HepG2 (cell line): ENCODE measurements at regions not wholly inside any gene's neighbourhood (a gene's known extent, or its start where the extent isn't known, plus 50 kb on each side); places are given as distances from the start of the nearest gene placed in this dataset.

ENCODE experiments used
- ATAC-seq: fragments of 200-7000 bp; cut with Tn5 transposase; 3 replicates; pipeline ENCODE4 v1.9.1; 2020; ENCODE audit warnings: mild to moderate bottlenecking, moderate library complexity
- BruUV-seq: library from RNA; stranded (reverse); fragments of 400-500 nt; replicated peaks from 2 replicates; lab custom pipeline; 2021; lab: Mats Ljungman, UMichigan
- CTCF ChIA-PET: fragments of 300-600 bp; formaldehyde crosslinking; extraction: SDS; loops from one replicate; lab custom pipeline; 2021; ENCODE audit warnings: low total read pairs, inconsistent platforms, low intra/inter-chr PET ratio; lab: Yijun Ruan, JAX
- POLR2A ChIA-PET: fragments of 350-600 bp; sonication (Branson Sonifier 250); formaldehyde crosslinking; loops from one replicate; lab custom pipeline; 2020; ENCODE audit warnings: antibody characterized with exemption, inconsistent platforms; lab: Yijun Ruan, JAX
- DNase-seq: peaks from one replicate; pipeline ENCODE4 v3.0.0-alpha.2; 2015; ENCODE audit warnings: low spot score
- FAIRE-seq: peaks from 3 replicates; lab custom pipeline; 2011; peaks lifted over from hg19 to GRCh38; lab: Jason Lieb, UNC
- H2AFZ ChIP-seq: one replicate; pipeline ENCODE4 v1.6.1; 2011; ENCODE audit warnings: low read length, inconsistent platforms
- H3K27ac ChIP-seq: fragments of 300-600 bp; 3 replicates; pipeline ENCODE4 v1.8.0; 2011; ENCODE audit warnings: mixed run types, mild to moderate bottlenecking, mixed read lengths, low read length, inconsistent platforms; ENCODE audit not compliant: insufficient read depth; ENCODE audit errors: extremely low read length
- H3K27me3 ChIP-seq, 2 experiments: fragments of 200-600 bp in 1 of 2; 2 replicates in 1 of 2; 3 replicates in 1 of 2; pipeline versions ENCODE4 v1.6.0 to v1.8.0; 2011; ENCODE audit warnings: low read length in 2 of 2, mild to moderate bottlenecking in 2 of 2, moderate library complexity in 2 of 2, inconsistent platforms in 1 of 2; ENCODE audit not compliant: insufficient read depth in 2 of 2, control insufficient read depth in 1 of 2
- H3K36me3 ChIP-seq, 2 experiments: fragments of 200-600 bp in 1 of 2; replicated peaks in 1 of 2; 2 replicates in 1 of 2; 3 replicates in 1 of 2; pipeline versions ENCODE4 v1.5.1 to v1.8.0; 2011; ENCODE audit warnings: low read length in 2 of 2, inconsistent platforms in 1 of 2; ENCODE audit not compliant: insufficient read depth in 2 of 2, control insufficient read depth in 1 of 2
- H3K4me1 ChIP-seq: 2 replicates; pipeline ENCODE4 v1.5.1; 2012; ENCODE audit warnings: low read length, inconsistent platforms; ENCODE audit not compliant: insufficient read depth
- H3K4me2 ChIP-seq: 2 replicates; pipeline ENCODE4 v1.6.0; 2011; ENCODE audit warnings: low read depth, low read length, inconsistent platforms
- H3K4me3 ChIP-seq, 3 experiments: fragments of 200-600 bp in 1 of 3; sonication (generic), shearing (Covaris generic) in 1 of 3; replicated peaks in 1 of 3; 2 replicates each; pipeline ENCODE4 v1.5.1; 2011 to 2016; ENCODE audit warnings: low read length in 3 of 3, inconsistent platforms in 2 of 3, low read depth in 2 of 3, mild to moderate bottlenecking in 2 of 3, control low read depth in 1 of 3, mixed read lengths in 1 of 3; ENCODE audit not compliant: insufficient read depth in 1 of 3
- H3K79me2 ChIP-seq: one replicate; pipeline ENCODE4 v1.6.1; 2011; ENCODE audit warnings: low read length, inconsistent platforms; ENCODE audit not compliant: insufficient read depth
- H3K9ac ChIP-seq: 2 replicates; pipeline ENCODE4 v1.6.0; 2011; ENCODE audit warnings: mild to moderate bottlenecking, low read depth, low read length, inconsistent platforms; ENCODE audit not compliant: insufficient read depth
- H3K9me3 ChIP-seq: 2 replicates; pipeline ENCODE4 v1.5.1; 2012; ENCODE audit warnings: mild to moderate bottlenecking, low read length
- H4K20me1 ChIP-seq: 2 replicates; pipeline ENCODE4 v1.6.0; 2011; ENCODE audit warnings: inconsistent platforms, mild to moderate bottlenecking, low read length, moderate library complexity; ENCODE audit not compliant: insufficient read depth
- ARNT2 ChIP-seq: sonication (generic); formaldehyde crosslinking; IDR thresholded peaks from 2 replicates; pipeline ENCODE4 v1.8.0; 2022; ENCODE audit warnings: mild to moderate bottlenecking, low read depth, missing genetic modification reagents, moderate library complexity
- CEBPB ChIP-seq: IDR thresholded peaks from 2 replicates; pipeline ENCODE4 v1.6.1; 2011; ENCODE audit warnings: low read depth, low read length, improper control_type of control experiment, borderline replicate concordance
- CENPT ChIP-seq: sonication (generic); formaldehyde crosslinking; IDR thresholded peaks from 2 replicates; pipeline ENCODE4 v1.8.0; 2022; ENCODE audit warnings: low read depth, mild to moderate bottlenecking, moderate library complexity, missing genetic modification reagents
- JUNB ChIP-seq: sonication (generic); formaldehyde crosslinking; IDR thresholded peaks from 2 replicates; pipeline ENCODE4 v1.8.0; 2022; ENCODE audit warnings: missing genetic modification reagents, mild to moderate bottlenecking, borderline replicate concordance
- SRSF9 ChIP-seq: fragments of 200-400 bp; formaldehyde crosslinking; IDR thresholded peaks from 2 replicates; pipeline ENCODE4 v1.6.1; 2018; ENCODE audit warnings: borderline replicate concordance, mild to moderate bottlenecking, low read depth, low read length; ENCODE audit not compliant: insufficient read depth, poor library complexity, severe bottlenecking
- ZNF143 ChIP-seq: sonication (generic); formaldehyde crosslinking; IDR thresholded peaks from 2 replicates; pipeline ENCODE4 v1.4.0; 2020; ENCODE audit warnings: missing genetic modification reagents
- ZNF280B ChIP-seq: sonication (generic); formaldehyde crosslinking; IDR thresholded peaks from 2 replicates; pipeline ENCODE4 v1.5.0; 2020; ENCODE audit warnings: missing genetic modification reagents, mild to moderate bottlenecking, borderline replicate concordance
- ZNF3 ChIP-seq: IDR thresholded peaks from 2 replicates; pipeline ENCODE4 v1.7.0; 2017; ENCODE audit warnings: inconsistent platforms
- ZNF432 ChIP-seq: sonication (generic); formaldehyde crosslinking; IDR thresholded peaks from 2 replicates; pipeline ENCODE4 v1.5.0; 2020; ENCODE audit warnings: missing genetic modification reagents, mild to moderate bottlenecking, borderline replicate concordance
- ZNF557 ChIP-seq: sonication (generic); formaldehyde crosslinking; IDR thresholded peaks from 2 replicates; pipeline ENCODE4 v1.4.0; 2020; ENCODE audit warnings: missing genetic modification reagents
- ZNF790 ChIP-seq: sonication (generic); formaldehyde crosslinking; IDR thresholded peaks from 2 replicates; pipeline ENCODE4 v1.8.0; 2022; ENCODE audit warnings: missing genetic modification reagents, mild to moderate bottlenecking, borderline replicate concordance
- WGBS: methylation state at CpG from one replicate; pipeline ENCODE4 v1.1.6; 2017; ENCODE audit warnings: low lambda C conversion rate; 5-methylcytosine and 5-hydroxymethylcytosine counted together
- in situ Hi-C: cut with HindIII; loops from 2 replicates; pipeline ENCODE4 v1.10.0; 2017; ENCODE audit warnings: low pct_unique_long_range_greater_than_20kb; ENCODE audit not compliant: extremely low pct_ligation_motif_present
- intact Hi-C: fragments of 100-400 bp; cut with micrococcal nuclease; formaldehyde crosslinking; loops from one replicate; pipeline ENCODE4 v1.10.0; 2022; ENCODE audit not compliant: unreplicated experiment

GRCh38 chr4:31360786-31361185, 640.6 kb downstream of the PCDH7 start:
- 0% methylated on average over 1 of the region's 1 CpG for WGBS
- no peak overlapping the region for H3K4me2 ChIP-seq
- no TSS peak for BruUV-seq
- intact Hi-C loops (no loop called here), in situ Hi-C loops (no loop called here)
- H3K36me3 ChIP-seq: no peaks in the 10 kb centered on the region
- FAIRE-seq (no peak), DNase-seq (no peak), ATAC-seq (no peak)
- POLR2A ChIA-PET: no interaction called here
- no peaks in the 10 kb centered on the region; the same call in none of the 2 replicates for H3K9me3 ChIP-seq
- H3K9ac ChIP-seq: no peak overlapping the region
- no peak overlapping the region for H2AFZ ChIP-seq
- CTCF ChIA-PET: no interaction called here
- peak; percentile 55; the same call in 1 of the 2 replicates for TF ChIP-seq CEBPB
- TF ChIP-seq ZNF432 (CRISPR knock-in tag): no peak
- TF ChIP-seq SRSF9: no peak
- no peak for TF ChIP-seq ZNF790 (CRISPR knock-in tag)
- H3K79me2 ChIP-seq: no peaks in the 10 kb centered on the region
- no peak overlapping the region for H3K4me3 ChIP-seq
- no peaks in the 10 kb centered on the region for H3K27me3 ChIP-seq
- H4K20me1 ChIP-seq: no peaks in the 10 kb centered on the region
- no peak overlapping the region for H3K27ac ChIP-seq
- H3K4me1 ChIP-seq: no peaks in the 10 kb centered on the region

- Histone ChIP-seq H3K27me3 (no peaks in the 10 kb centered on the region), H2AFZ (no peak overlapping the region), H3K9me3 (no peaks in the 10 kb centered on the region; the same call in none of the 2 replicates), H3K4me3 (no peak overlapping the region), H4K20me1 (no peaks in the 10 kb centered on the region), H3K9ac (no peak overlapping the region), H3K79me2 (no peaks in the 10 kb centered on the region), H3K27ac (no peak overlapping the region), H3K4me1 (no peaks in the 10 kb centered on the region), H3K36me3 (no peaks in the 10 kb centered on the region), H3K4me2 (no peak overlapping the region)
- ChIA-PET POLR2A (no interaction called here), CTCF (no interaction called here)
- intact Hi-C loops (no loop called here), in situ Hi-C loops (no loop called here)
- WGBS: 2% methylated on average over 4 of the region's 4 CpGs
- FAIRE-seq (no peak), ATAC-seq (no peak), DNase-seq (no peak)
- no peak for TF ChIP-seq ZNF557
- TF ChIP-seq ARNT2 (CRISPR knock-in tag): no peak
- TF ChIP-seq ZNF3: no peak
- no peak for TF ChIP-seq CENPT (CRISPR knock-in tag)
- TF ChIP-seq JUNB (CRISPR knock-in tag): no peak
- TF ChIP-seq ZNF280B: no peak
- TF ChIP-seq ZNF143 (CRISPR knock-in tag): no peak
- no TSS peak for BruUV-seq
These were observed 642.6 kb downstream of the PCDH7 start for GRCh38 chr4:31362756-31363155.
